Right lobe of liver (tissue), 4 donors: ENCODE measurements at regions not wholly inside any gene's neighbourhood (a gene's known extent, or its start where the extent isn't known, plus 50 kb on each side); places are given as distances from the start of the nearest gene placed in this dataset.
"Not testable (repeated sequence)": the region's sequence is repeated elsewhere in the genome, so short reads cannot be mapped to it uniquely, and the experiment has no call there.

Experiments
- CTCF ChIP-seq, 4 donors: fragments of 200-600 bp in 3 of 4; fragments of 450-650 bp in 1 of 4; IDR thresholded peaks; one replicate each; pipeline versions ENCODE4 v1.5.1 to v1.8.0; 2016 to 2022; ENCODE audit warnings: antibody characterized with exemption in 4 of 4, mild to moderate bottlenecking in 2 of 4
- POLR2A ChIP-seq: fragments of 450-650 bp; IDR thresholded peaks from one replicate; pipeline ENCODE4 v1.6.1; 2017; ENCODE audit warnings: antibody characterized with exemption, mild to moderate bottlenecking
- donor health status: DM: no; HTN: no; CAD: no.
- donor health status: DM: no; HTN: no; CAD: no.
- donor health status: DM: no; HTN: yes; CAD: no.

- not testable (repeated sequence) for TF ChIP-seq POLR2A; CTCF (IDR thresholded peaks at IDR 0.05)
These were observed 59.5 kb downstream of the NPIPB11 start for GRCh38 chr16:29346796-29347580.
